ENCODE measurements at regions not wholly inside any gene's neighbourhood (a gene's known extent, or its start where the extent isn't known, plus 50 kb on each side); places are given as distances from the start of the nearest gene placed in this dataset.

DNA sequence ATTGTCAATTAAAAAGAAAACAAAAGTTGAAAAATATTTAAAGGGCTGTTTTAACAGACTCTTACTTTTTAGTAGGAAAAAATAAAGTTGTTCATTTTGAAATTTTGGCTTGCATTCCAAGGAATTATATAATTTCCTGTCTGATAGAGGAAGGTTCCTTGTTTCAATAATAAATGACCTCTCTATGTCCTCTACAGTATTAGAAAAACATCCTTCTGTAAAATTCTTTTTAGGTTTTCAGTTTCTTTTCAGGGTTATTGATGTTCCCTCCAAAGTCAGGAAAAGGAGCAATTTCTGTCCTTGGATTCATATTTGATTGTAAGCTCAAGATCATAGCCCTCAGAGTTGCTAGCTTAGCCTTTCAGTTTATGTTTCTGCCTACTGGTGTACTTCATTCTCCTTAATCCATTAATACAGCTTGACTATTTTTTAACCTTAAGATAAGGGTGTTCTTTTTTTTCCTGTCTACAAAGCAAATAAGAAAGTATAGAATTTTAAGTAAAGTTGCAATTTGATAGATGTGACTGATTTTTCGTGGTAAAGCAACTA is 125.2 kb upstream of the COL3A1 start:
- 2 to 30% methylated on average over 1 of the region's 1 CpG for WGBS, 2 donors

DNA sequence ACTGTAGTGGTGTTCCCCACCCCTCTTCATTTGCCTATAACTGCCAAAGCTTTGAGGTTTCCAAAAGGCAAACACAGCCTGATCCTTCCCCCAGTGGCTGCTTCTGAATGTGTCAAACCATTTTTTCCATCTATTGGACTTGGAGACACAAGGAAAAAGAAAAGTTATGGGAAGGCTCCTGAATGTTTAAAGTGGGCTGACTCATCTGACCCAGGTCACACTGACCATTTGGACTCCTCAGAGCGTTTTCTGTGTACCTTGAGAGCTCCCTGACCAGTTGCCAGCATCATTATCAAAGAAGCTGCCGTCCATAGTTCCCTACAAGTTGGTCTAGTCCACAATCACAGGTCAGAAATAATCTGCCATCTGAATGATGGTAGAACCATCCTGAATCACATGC is 123.4 kb upstream of the COL3A1 start:
- TF ChIP-seq POLR2A (IDR thresholded peaks at IDR 0.05) (no peak), CTCF (IDR thresholded peaks at IDR 0.05) (no peak)

More for the DNA sequence above, 125.2 kb upstream of the COL3A1 start:
- intact Hi-C loops (cut with DNase I; ENCODE audit: low total_unique reads): loop anchor here (10.0 kb wide), 1 partner anchor 1316 kb away; no protein-coding TSS in a partner anchor
- H3K4me3 ChIP-seq (ENCODE audit: low read depth, poor library complexity, severe bottlenecking): no peak overlapping the region
- no peak for DNase-seq (ENCODE audit: low spot score in 2 of 2)
- TF ChIP-seq POLR2A (IDR thresholded peaks at IDR 0.05) (no peak), CTCF (IDR thresholded peaks at IDR 0.05) (no peak)

DNA sequence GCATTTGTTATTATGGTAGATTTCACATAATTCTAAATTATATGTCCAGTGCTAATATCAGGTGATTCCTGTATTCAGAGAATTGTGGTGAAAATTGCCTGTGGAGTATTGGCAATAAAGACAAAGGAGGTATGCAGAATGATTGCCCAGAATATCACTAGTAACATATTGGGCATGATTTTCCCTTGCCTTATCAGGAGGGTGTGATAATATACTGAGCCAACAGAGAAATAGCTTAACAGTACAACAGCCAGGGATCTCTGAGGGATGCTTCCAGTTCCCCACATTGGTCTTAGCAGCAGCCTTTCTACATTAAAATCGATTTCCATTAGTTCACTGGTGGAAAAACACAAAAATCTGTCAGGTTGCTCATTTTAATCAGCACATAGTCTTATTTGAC is 122.9 kb upstream of the COL3A1 start:
- 51 to 67% methylated on average over 1 of the region's 1 CpG for WGBS, 2 donors
- intact Hi-C loops (cut with DNase I; ENCODE audit: low total_unique reads): no loop called here
- H3K4me3 ChIP-seq (ENCODE audit: low read depth, poor library complexity, severe bottlenecking): no peak overlapping the region
- no peak for TF ChIP-seq CTCF (IDR thresholded peaks at IDR 0.05)
- TF ChIP-seq POLR2A (IDR thresholded peaks at IDR 0.05): no peak
- no peak for DNase-seq (ENCODE audit: low spot score in 2 of 2)

More for the DNA sequence above, 123.4 kb upstream of the COL3A1 start:
- DNase-seq (ENCODE audit: low spot score in 2 of 2): no peak
- WGBS, 2 donors: 67% methylated on average over 2 of the region's 2 CpGs
- intact Hi-C loops (cut with DNase I; ENCODE audit: low total_unique reads): no loop called here
- no peak overlapping the region for H3K4me3 ChIP-seq (ENCODE audit: low read depth, poor library complexity, severe bottlenecking)

GRCh38 chr2:188851826-188852225 is 122.3 kb upstream of the COL3A1 start:
- H3K4me3 ChIP-seq (ENCODE audit: low read depth, poor library complexity, severe bottlenecking): no peak overlapping the region
- TF ChIP-seq CTCF (IDR thresholded peaks at IDR 0.05): no peak
- TF ChIP-seq POLR2A (IDR thresholded peaks at IDR 0.05): no peak
- DNase-seq (ENCODE audit: low spot score in 2 of 2): no peak
- intact Hi-C loops (cut with DNase I; ENCODE audit: low total_unique reads): no loop called here
- 80 to 83% methylated on average over 3 of the region's 3 CpGs for WGBS, 2 donors

DNA sequence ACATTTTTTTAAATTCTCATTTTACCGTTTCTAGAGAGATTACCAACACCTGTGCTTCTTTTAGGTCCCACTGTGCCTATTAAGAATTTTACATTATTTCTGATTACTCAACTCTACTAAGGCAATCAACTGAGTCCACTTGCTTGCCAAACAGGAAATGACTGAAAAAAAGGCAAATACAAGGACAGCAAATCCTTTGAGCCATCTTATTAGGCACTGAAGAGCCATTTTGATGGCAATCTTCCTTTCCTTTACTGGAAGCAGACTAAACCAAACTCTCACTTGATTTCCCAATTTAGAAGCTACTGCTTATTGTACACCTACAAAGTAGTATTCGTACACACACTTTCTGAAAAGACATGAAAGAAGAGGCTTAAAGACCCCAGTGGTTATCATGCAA is 121.4 kb upstream of the COL3A1 start:
- no peak for TF ChIP-seq CTCF (IDR thresholded peaks at IDR 0.05)
- no peak for TF ChIP-seq POLR2A (IDR thresholded peaks at IDR 0.05)
- H3K4me3 ChIP-seq (ENCODE audit: low read depth, poor library complexity, severe bottlenecking): no peak overlapping the region
- intact Hi-C loops (cut with DNase I; ENCODE audit: low total_unique reads): no loop called here
- no peak for DNase-seq (ENCODE audit: low spot score in 2 of 2)
- WGBS, 2 donors: 60 to 63% methylated on average over 2 of the region's 2 CpGs

- no peak for DNase-seq (ENCODE audit: low spot score in 2 of 2)
Observed at GRCh38 chr2:188853307-188853706, 120.9 kb upstream of the COL3A1 start.

More at GRCh38 chr2:188853307-188853706, 120.9 kb upstream of the COL3A1 start:
- intact Hi-C loops (cut with DNase I; ENCODE audit: low total_unique reads): no loop called here
- H3K4me3 ChIP-seq (ENCODE audit: low read depth, poor library complexity, severe bottlenecking): no peak overlapping the region
- TF ChIP-seq CTCF (IDR thresholded peaks at IDR 0.05) (no peak), POLR2A (IDR thresholded peaks at IDR 0.05) (no peak)
- 31 to 41% methylated on average over 2 of the region's 2 CpGs for WGBS, 2 donors
